Brain microvascular endothelial cell (primary cell): ENCODE measurements at regions not wholly inside any gene's neighbourhood (a gene's known extent, or its start where the extent isn't known, plus 50 kb on each side); places are given as distances from the start of the nearest gene placed in this dataset.

Source experiments
- DNase-seq: peaks from one replicate; pipeline ENCODE4 v3.0.0-alpha.2; 2020
- H3K27ac ChIP-seq: fragments of 250-450 bp; sonication (Bioruptor Pico); 2 replicates; pipeline ENCODE4 v1.5.1; 2020; ENCODE audit warnings: mild to moderate bottlenecking, moderate library complexity
- H3K27me3 ChIP-seq: fragments of 250-450 bp; sonication (Bioruptor Pico); replicated peaks from 2 replicates; pipeline ENCODE4 v1.5.1; 2020; ENCODE audit warnings: mild to moderate bottlenecking
- H3K36me3 ChIP-seq: fragments of 250-450 bp; sonication (Bioruptor Pico); replicated peaks from 2 replicates; pipeline ENCODE4 v1.5.1; 2020; ENCODE audit warnings: mild to moderate bottlenecking
- H3K4me3 ChIP-seq: 2 replicates; pipeline ENCODE4 v1.5.1; 2011; ENCODE audit warnings: low read depth, mild to moderate bottlenecking, control low read depth, low read length, moderate library complexity
- in situ Hi-C: cut with HindIII; loops from 2 replicates; pipeline ENCODE4 v1.10.0; 2017; ENCODE audit warnings: low sequenced_read_pairs, low pct_ligation_motif_present
- TF ChIP-seq, protein P1 (sequence below): IDR thresholded peaks from 2 replicates; pipeline ENCODE4 v1.5.1; 2011; ENCODE audit warnings: low read depth, mild to moderate bottlenecking, moderate library complexity, low read length, control low read depth, inconsistent platforms; ENCODE audit errors: missing control alignments

DNA sequence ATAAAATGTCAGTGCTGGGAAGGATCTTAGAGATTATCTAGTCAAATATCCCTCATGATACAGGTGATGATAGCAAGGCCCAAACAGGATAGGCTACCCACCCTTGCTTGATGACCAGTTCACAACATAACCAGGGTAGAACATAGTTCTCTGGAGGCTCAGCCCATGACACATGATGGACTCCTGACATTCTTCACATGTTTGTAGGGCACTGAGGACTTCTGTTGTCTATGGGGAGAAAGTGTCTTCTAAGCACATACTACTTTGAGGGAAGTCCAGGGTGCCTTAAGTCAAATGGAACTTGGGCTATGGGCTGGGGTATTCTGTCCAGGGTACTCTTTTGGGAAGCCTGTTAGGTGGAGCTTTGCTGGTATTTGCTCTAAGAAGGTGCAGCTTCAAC lies 148.9 kb downstream of the GLUL start:
- no peaks in the 10 kb centered on the region for H3K36me3 ChIP-seq
- H3K4me3 ChIP-seq = no peak overlapping the region
- in situ Hi-C loops = no loop called here
- no peaks in the 10 kb centered on the region for H3K27me3 ChIP-seq
- DNase-seq = no peak
- TF ChIP-seq, protein P1, sequence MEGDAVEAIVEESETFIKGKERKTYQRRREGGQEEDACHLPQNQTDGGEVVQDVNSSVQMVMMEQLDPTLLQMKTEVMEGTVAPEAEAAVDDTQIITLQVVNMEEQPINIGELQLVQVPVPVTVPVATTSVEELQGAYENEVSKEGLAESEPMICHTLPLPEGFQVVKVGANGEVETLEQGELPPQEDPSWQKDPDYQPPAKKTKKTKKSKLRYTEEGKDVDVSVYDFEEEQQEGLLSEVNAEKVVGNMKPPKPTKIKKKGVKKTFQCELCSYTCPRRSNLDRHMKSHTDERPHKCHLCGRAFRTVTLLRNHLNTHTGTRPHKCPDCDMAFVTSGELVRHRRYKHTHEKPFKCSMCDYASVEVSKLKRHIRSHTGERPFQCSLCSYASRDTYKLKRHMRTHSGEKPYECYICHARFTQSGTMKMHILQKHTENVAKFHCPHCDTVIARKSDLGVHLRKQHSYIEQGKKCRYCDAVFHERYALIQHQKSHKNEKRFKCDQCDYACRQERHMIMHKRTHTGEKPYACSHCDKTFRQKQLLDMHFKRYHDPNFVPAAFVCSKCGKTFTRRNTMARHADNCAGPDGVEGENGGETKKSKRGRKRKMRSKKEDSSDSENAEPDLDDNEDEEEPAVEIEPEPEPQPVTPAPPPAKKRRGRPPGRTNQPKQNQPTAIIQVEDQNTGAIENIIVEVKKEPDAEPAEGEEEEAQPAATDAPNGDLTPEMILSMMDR = no peak
- H3K27ac ChIP-seq = no peak overlapping the region

DNA sequence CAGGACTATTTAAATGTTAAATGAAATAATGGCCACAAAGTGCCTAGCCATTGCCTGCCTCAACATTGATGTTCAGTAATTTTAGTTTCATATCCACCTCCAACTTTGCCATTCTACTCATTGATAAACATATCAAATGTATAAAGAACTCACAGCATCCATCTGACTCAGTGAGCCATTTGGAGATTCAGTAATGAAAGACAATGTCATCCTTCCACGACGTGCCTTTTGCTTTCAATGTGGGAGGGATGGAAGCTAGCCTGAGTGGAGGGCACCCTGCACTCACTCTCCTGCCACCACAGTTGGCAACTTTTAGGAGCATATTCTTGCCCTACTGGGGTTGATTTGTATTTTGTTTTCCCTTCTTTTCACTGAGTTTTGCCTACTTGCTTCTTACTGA lies 151.5 kb downstream of the GLUL start:
- no peak for DNase-seq
- in situ Hi-C loops = no loop called here

DNA sequence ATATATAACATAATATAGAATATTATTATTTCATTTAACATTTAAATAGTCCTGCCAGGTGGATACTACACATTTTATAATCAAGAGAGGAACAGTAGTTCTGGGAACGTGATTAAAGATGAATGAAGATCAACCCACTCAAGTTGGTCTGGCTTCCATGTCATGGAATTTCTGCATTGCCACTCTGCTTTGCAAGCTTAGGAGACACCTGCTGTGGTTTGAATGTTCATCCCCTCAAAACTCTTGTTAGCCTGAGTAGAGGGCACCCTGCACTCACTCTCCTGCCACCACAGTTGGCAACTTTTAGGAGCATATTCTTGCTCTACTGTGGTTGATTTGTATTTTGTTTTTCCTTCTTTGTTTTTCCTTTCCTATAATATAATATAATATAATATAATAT lies 153.2 kb downstream of the GLUL start:
- H3K4me3 ChIP-seq = no peak overlapping the region
- no peaks in the 10 kb centered on the region for H3K36me3 ChIP-seq
- no peak overlapping the region for H3K27ac ChIP-seq
- H3K27me3 ChIP-seq = no peaks in the 10 kb centered on the region
- TF ChIP-seq, protein P1 = no peak
- in situ Hi-C loops = no loop called here
- DNase-seq = no peak

More for the DNA sequence above, 151.5 kb downstream of the GLUL start:
- TF ChIP-seq, protein P1 = no peak
- Histone ChIP-seq H3K27ac (no peak overlapping the region), H3K4me3 (no peak overlapping the region), H3K27me3 (no peaks in the 10 kb centered on the region), H3K36me3 (no peaks in the 10 kb centered on the region)

DNA sequence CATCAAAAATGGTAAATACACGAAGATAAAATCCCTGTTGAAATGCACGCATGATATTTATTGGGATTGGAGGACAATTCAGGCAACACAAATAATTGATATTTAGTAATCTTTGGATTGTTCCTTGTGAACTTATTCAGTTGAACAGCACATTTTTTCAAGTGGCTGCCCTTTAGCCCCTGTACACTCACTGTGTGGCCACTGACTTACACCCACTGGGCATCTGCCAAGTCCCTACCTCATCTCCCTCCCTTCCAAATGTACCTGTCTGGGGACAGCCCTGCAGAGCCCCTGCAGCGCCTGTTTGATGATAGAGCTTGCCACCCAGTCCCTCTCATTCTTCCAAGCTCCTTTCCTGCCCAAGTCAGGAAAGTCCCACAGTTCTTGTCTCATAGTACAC lies 154.3 kb downstream of the GLUL start:
- Histone ChIP-seq H3K27ac (no peak overlapping the region), H3K36me3 (no peaks in the 10 kb centered on the region), H3K4me3 (no peak overlapping the region), H3K27me3 (no peaks in the 10 kb centered on the region)
- TF ChIP-seq, protein P1 = no peak
- in situ Hi-C loops = no loop called here
- no peak for DNase-seq

DNA sequence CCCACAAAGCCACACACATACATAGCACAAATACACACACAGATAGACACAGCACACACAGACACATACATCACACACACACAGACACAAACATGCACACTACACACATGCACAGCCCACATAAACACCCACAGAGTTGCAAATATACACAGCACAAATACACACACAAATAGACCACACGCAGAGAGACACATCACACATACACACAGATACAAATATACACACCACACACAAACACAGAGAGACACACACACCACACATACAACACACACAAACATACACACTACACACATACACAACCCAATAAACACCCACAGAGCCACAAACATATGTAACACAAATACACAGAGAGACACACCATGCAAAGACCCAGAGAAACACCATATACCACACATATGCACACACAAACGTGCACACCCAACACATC lies 154.9 kb downstream of the GLUL start:
- H3K36me3 ChIP-seq = no peaks in the 10 kb centered on the region
- no peak for DNase-seq
- H3K27me3 ChIP-seq = no peaks in the 10 kb centered on the region
- no peak overlapping the region for H3K27ac ChIP-seq
- no peak overlapping the region for H3K4me3 ChIP-seq
- TF ChIP-seq, protein P1 = no peak
- in situ Hi-C loops = no loop called here

DNA sequence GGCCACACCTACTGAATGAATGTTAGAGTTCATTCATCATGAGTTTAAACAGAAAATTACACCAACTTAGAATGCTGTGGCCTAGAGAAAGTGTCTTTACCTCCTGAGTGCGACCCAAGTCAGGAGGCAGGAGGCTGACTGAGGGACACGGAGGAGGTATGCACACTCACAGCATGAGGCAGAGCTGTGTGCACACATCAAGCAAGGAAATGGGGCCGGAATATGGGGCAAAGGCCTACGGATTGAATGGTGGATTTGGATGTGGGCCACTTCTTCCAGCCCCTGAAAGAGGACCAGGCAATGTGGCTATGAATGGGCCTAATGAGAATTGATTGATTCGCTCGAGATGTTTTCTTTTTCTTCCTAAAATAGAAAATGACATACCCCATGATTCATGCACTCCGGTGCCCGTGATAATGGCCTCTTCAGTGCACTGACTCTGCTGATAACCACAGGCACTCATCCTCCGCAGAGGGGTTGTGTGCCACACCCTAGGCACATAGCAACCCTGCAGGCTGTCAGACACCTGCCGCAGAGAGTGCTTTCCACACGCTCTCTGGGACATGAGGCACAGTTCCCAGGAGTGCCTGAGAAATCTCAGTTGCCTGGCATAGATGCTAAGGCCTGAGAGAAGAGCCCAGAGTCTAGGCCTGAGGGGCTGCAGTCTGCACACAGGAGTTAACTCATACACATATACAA lies 155.5 kb downstream of the GLUL start:
- in situ Hi-C loops = no loop called here
- H3K27me3 ChIP-seq = no peaks in the 10 kb centered on the region
- H3K36me3 ChIP-seq = no peaks in the 10 kb centered on the region
- no peak overlapping the region for H3K27ac ChIP-seq
- H3K4me3 ChIP-seq = no peak overlapping the region
- TF ChIP-seq, protein P1 = no peak
- peak; percentile 9 for DNase-seq
